ENCODE measurements at regions not wholly inside any gene's neighbourhood (a gene's known extent, or its start where the extent isn't known, plus 50 kb on each side); places are given as distances from the start of the nearest gene placed in this dataset.

DNA sequence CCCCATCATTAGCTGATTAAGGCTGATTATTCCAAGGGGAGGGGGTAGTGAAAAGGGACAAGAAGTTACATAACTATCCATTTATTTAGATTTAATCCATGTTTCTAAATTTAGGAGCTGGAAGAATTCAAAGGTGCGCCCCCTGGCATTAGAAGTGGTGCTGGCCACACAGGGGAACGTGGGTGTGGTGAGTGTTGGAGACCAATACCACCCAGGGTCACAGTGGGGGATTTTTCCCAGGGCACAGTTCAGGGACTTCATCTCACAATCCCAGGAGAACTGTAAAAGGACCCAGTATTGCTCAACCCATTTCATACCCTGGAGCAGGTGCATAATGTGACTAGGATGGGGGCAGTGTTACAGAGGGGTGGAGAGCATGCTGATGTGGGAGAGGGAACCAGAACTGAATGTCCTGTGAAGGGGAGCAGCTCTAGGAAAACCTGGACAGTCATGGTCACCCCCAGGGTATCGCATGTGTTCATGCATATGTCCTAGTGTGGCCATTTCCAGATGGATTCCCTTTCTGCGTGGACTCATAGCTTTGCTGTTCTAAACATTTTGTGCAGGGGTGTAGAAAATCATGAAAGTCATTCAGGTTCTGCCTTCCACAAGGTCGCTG, 110.3 kb downstream of the LSM3 start:
- H3K4me3 ChIP-seq (ENCODE audit: low read depth, low read length): no peak overlapping the region
- H3K36me3 ChIP-seq (ENCODE audit: control insufficient read depth, insufficient read depth, low read length): no peaks in the 10 kb centered on the region
- no peaks in the 10 kb centered on the region for H3K27me3 ChIP-seq (ENCODE audit: control insufficient read depth, insufficient read depth, low read length)
- TF ChIP-seq, protein P1, sequence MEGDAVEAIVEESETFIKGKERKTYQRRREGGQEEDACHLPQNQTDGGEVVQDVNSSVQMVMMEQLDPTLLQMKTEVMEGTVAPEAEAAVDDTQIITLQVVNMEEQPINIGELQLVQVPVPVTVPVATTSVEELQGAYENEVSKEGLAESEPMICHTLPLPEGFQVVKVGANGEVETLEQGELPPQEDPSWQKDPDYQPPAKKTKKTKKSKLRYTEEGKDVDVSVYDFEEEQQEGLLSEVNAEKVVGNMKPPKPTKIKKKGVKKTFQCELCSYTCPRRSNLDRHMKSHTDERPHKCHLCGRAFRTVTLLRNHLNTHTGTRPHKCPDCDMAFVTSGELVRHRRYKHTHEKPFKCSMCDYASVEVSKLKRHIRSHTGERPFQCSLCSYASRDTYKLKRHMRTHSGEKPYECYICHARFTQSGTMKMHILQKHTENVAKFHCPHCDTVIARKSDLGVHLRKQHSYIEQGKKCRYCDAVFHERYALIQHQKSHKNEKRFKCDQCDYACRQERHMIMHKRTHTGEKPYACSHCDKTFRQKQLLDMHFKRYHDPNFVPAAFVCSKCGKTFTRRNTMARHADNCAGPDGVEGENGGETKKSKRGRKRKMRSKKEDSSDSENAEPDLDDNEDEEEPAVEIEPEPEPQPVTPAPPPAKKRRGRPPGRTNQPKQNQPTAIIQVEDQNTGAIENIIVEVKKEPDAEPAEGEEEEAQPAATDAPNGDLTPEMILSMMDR (IDR thresholded peaks at IDR 0.05; ENCODE audit: insufficient read depth, low read depth, low read length): no peak
- ChIA-PET CTCF (interaction anchor here (0.7 to 1.3 kb wide), 8 partner anchors 9 to 169 kb away, joined by 3 to 5 read pairs (median 3); no protein-coding TSS in a partner anchor), POLR2A (no interaction called here)
- DNase-seq (ENCODE audit: low read depth): no peak

DNA sequence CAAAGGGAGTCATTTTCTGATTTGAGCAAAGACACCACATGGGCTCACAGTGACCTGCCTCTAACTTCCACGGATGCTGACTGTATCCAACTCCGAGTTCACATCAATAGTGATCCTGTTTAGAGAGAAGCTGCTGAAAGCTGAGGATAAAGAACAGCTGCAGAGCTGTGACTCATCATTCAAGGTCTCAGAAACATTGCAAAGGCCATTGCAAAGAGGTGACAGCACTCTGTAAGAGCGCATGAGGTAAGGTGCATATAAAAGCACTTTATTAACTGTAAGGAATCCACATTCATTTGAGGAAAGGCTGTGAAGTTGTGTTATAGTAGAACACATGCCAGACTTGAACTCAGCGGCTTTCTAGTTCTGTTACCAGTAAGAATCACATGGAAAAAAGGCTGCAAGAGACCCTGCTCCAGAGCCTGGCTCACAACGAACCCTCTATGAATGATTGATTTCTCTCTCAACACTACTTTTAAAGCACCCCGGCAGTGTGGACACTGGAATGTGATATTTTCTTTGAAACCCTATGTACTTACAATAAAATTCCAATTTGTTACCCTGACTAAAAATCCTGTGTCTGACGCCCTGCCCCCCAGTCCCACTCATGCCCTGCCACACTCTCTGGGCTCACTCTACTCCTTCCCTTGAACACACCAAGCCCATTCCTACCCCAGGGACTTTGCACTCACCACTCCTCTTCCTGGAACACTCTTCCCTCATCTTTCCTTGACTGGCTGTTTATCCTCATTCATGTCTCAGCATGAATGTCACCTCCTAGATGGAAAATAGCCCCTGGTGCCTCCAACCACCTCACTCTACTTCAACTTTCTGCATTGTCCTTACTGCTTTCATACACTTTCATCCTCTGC, 111.2 kb downstream of the LSM3 start:
- TF ChIP-seq, protein P1 (IDR thresholded peaks at IDR 0.05; ENCODE audit: insufficient read depth, low read depth, low read length): no peak
- CTCF ChIA-PET: interaction anchor here (0.5 to 2.4 kb wide), 9 partner anchors 10 to 179 kb away, joined by 3 to 8 read pairs (median 3); no protein-coding TSS in a partner anchor
- POLR2A ChIA-PET: no interaction called here
- no peak overlapping the region for H3K4me3 ChIP-seq (ENCODE audit: low read depth, low read length)
- peak; percentile 94 for DNase-seq (ENCODE audit: low read depth)
- H3K36me3 ChIP-seq (ENCODE audit: control insufficient read depth, insufficient read depth, low read length): no peaks in the 10 kb centered on the region
- H3K27me3 ChIP-seq (ENCODE audit: control insufficient read depth, insufficient read depth, low read length): no peaks in the 10 kb centered on the region

DNA sequence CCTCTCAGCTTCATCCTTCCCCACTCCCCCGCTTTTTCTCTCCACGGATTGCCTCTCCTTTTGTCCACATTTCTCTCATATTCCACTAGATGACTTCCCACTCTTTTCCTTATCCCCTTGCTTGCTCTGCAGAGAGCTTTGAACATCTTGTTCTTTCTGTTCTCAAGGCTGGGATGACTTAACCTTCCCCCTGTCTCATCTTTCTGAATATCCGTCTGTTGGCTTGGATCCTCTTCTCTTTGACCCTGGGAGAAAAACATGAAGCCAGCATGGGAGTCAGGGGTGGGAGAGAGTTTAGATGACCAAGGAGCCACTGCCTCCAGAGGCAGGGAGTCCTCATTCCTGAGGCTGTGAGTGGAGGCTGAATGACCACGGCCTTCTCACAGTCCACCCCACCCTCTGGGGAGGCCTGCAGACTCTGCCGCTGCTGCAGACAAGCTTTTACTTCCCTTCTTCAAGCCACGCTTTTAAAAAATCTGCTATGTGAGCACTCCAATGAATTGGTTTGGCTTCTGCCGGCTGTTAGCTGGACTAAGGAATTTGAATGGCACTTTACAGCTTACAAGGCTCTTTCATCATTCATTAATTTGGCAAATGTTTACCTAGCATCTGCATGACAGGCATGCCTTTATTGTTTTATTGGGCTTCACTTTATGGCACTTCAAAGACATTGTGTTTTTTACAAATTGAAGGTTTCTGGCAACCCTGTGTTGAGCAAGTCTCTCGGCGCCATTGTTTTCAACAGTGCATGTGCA, 111.6 kb upstream of the SLC6A6 start:
- Histone ChIP-seq H3K36me3 (ENCODE audit: control insufficient read depth, insufficient read depth, low read length) (no peaks in the 10 kb centered on the region), H3K4me3 (ENCODE audit: low read depth, low read length) (no peak overlapping the region), H3K27me3 (ENCODE audit: control insufficient read depth, insufficient read depth, low read length) (no peaks in the 10 kb centered on the region)
- ChIA-PET CTCF (interaction anchor here (0.5 to 2.4 kb wide), 5 partner anchors 29 to 178 kb away, joined by 3 to 8 read pairs (median 3); no protein-coding TSS in a partner anchor), POLR2A (no interaction called here)
- TF ChIP-seq, protein P1 (IDR thresholded peaks at IDR 0.05; ENCODE audit: insufficient read depth, low read depth, low read length): no peak
- DNase-seq (ENCODE audit: low read depth): peak; percentile 58

DNA sequence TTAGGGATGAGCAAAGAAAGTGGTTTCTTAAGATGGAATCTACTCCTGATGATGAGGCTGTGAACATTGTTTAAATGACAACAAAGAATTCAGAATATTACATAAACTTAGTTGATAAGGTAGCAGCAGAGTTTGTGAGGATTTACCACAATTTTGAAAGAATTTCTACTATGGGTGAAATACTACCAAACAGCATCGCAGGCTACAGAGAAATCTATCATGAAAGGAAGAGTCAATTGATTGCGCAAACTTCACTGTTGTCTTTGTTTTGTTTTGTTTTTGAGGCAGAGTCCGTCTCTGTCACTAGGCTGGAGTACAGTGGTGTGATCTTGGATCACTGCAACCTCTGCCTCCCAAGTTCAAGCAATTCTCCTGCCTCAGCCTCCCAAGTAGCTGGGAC, 107.4 kb upstream of the SLC6A6 start:
- H3K4me3 ChIP-seq (ENCODE audit: low read depth, low read length): no peak overlapping the region
- DNase-seq (ENCODE audit: low read depth): no peak
- ChIA-PET CTCF (no interaction called here), POLR2A (no interaction called here)
- TF ChIP-seq, protein P1 (IDR thresholded peaks at IDR 0.05; ENCODE audit: insufficient read depth, low read depth, low read length): no peak
- H3K36me3 ChIP-seq (ENCODE audit: control insufficient read depth, insufficient read depth, low read length): no peaks in the 10 kb centered on the region
- H3K27me3 ChIP-seq (ENCODE audit: control insufficient read depth, insufficient read depth, low read length): no peaks in the 10 kb centered on the region

DNA sequence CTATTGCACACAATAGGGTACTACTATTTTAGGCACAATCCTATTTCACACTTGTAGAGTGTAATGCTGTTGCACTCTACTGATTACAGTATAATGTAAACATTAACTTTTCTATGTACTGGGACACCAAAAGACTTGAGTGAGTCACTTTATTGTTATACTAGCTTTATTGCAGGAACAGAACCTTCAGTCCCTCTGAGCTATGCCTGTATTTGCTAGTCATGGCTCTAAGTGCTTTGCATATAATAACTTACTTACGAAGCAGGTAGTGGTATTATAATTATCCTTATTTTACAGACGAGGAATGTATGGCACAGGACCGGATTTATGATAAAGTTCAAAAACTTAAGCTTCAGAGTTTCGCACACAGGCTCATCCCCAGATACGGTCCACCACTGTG, 106.6 kb upstream of the SLC6A6 start:
- TF ChIP-seq, protein P1 (IDR thresholded peaks at IDR 0.05; ENCODE audit: insufficient read depth, low read depth, low read length): no peak
- peaks cover 1% of the 10 kb centered on the region; the same call in 1 of the 2 replicates for H3K27me3 ChIP-seq (ENCODE audit: control insufficient read depth, insufficient read depth, low read length)
- no peak for DNase-seq (ENCODE audit: low read depth)
- H3K4me3 ChIP-seq (ENCODE audit: low read depth, low read length): no peak overlapping the region
- ChIA-PET CTCF (interaction anchor here (1.4 kb wide), 1 partner anchor 34 kb away, joined by 3 read pairs; no protein-coding TSS in a partner anchor), POLR2A (no interaction called here)
- no peaks in the 10 kb centered on the region for H3K36me3 ChIP-seq (ENCODE audit: control insufficient read depth, insufficient read depth, low read length)

Measured in BJ (cell line).